Neural progenitor cell (in vitro differentiated cells): ENCODE measurements at regions not wholly inside any gene's neighbourhood (a gene's known extent, or its start where the extent isn't known, plus 50 kb on each side); places are given as distances from the start of the nearest gene placed in this dataset.

Experiments
- DNase-seq: peaks from one replicate; pipeline ENCODE4 v3.0.0-alpha.2; 2016; ENCODE audit warnings: low spot score
- H2AFZ ChIP-seq: fragments of 200-600 bp; sonication (generic); replicated peaks from 2 replicates; pipeline ENCODE4 v1.6.1; 2016; ENCODE audit warnings: antibody characterized with exemption
- H3F3A ChIP-seq: fragments of 200-600 bp; sonication (generic); 2 replicates; pipeline ENCODE4 v1.6.1; 2016; ENCODE audit warnings: antibody characterized with exemption, low read depth
- H3K27ac ChIP-seq: fragments of 200-600 bp; sonication (generic); 2 replicates; pipeline ENCODE4 v1.5.1; 2016; ENCODE audit warnings: mild to moderate bottlenecking
- H3K27me3 ChIP-seq: fragments of 200-600 bp; sonication (generic); 2 replicates; pipeline ENCODE4 v1.6.1; 2016; ENCODE audit warnings: mild to moderate bottlenecking, moderate library complexity
- H3K36me3 ChIP-seq: fragments of 200-600 bp; sonication (generic); 2 replicates; pipeline ENCODE4 v1.5.1; 2016
- H3K4me1 ChIP-seq: fragments of 200-600 bp; sonication (generic); 2 replicates; pipeline ENCODE4 v1.6.1; 2016; ENCODE audit warnings: mixed run types
- H3K4me2 ChIP-seq: fragments of 200-600 bp; sonication (generic); 2 replicates; pipeline ENCODE4 v1.6.1; 2016
- H3K4me3 ChIP-seq: fragments of 200-600 bp; sonication (generic); 2 replicates; pipeline ENCODE4 v1.5.1; 2016
- H3K79me2 ChIP-seq: fragments of 200-600 bp; sonication (generic); 2 replicates; pipeline ENCODE4 v1.6.1; 2016; ENCODE audit warnings: low read depth
- H3K9ac ChIP-seq: fragments of 200-600 bp; sonication (generic); 2 replicates; pipeline ENCODE4 v1.6.1; 2016
- H3K9me3 ChIP-seq: fragments of 200-600 bp; sonication (generic); 2 replicates; pipeline ENCODE4 v1.5.1; 2016; ENCODE audit warnings: low read depth
- H4K20me1 ChIP-seq: fragments of 200-600 bp; sonication (generic); 2 replicates; pipeline ENCODE4 v1.6.1; 2016; ENCODE audit warnings: low read depth
- H3K27ac Mint-ChIP-seq: 3 replicates; pipeline ENCODE4 v1.8.0; 2021; ENCODE audit warnings: mixed read lengths
- H3K27me3 Mint-ChIP-seq: 2 replicates; pipeline ENCODE4 v1.8.0; 2022; ENCODE audit warnings: low read depth, mild to moderate bottlenecking, inconsistent platforms, moderate library complexity, mixed read lengths; ENCODE audit not compliant: insufficient read depth
- H3K36me3 Mint-ChIP-seq: 3 replicates; pipeline ENCODE4 v1.8.0; 2021; ENCODE audit warnings: mixed read lengths
- H3K4me1 Mint-ChIP-seq: 3 replicates; pipeline ENCODE4 v1.8.0; 2021; ENCODE audit warnings: mixed read lengths
- H3K4me3 Mint-ChIP-seq: 3 replicates; pipeline ENCODE4 v1.8.0; 2021; ENCODE audit warnings: mild to moderate bottlenecking, moderate library complexity, mixed read lengths
- H3K9me3 Mint-ChIP-seq: 3 replicates; pipeline ENCODE4 v1.8.0; 2020; ENCODE audit warnings: mixed read lengths
- CTCF ChIP-seq: fragments of 200-600 bp; sonication (generic); IDR thresholded peaks from 2 replicates; pipeline ENCODE4 v1.5.1; 2017; ENCODE audit warnings: antibody characterized with exemption, mild to moderate bottlenecking
- EZH2 ChIP-seq: fragments of 200-600 bp; sonication (generic); IDR thresholded peaks from 2 replicates; pipeline ENCODE4 v1.6.1; 2017; ENCODE audit warnings: antibody characterized with exemption, mild to moderate bottlenecking, moderate library complexity
- EZH2phosphoT487 ChIP-seq: fragments of 200-600 bp; sonication (generic); IDR thresholded peaks from 2 replicates; pipeline ENCODE4 v1.6.1; 2017; ENCODE audit warnings: antibody characterized with exemption

- Histone ChIP-seq H3K79me2 (no peaks in the 10 kb centered on the region), H4K20me1 (no peaks in the 10 kb centered on the region), H3K4me3 (no peak overlapping the region), H3K4me1 (no peaks in the 10 kb centered on the region), H3K36me3 (no peaks in the 10 kb centered on the region), H2AFZ (no peak overlapping the region), H3K9ac (no peak overlapping the region), H3K4me2 (no peak overlapping the region), H3K9me3 (no peaks in the 10 kb centered on the region), H3F3A (no peaks in the 10 kb centered on the region), H3K27me3 (no peaks in the 10 kb centered on the region), H3K27ac (no peak overlapping the region)
- TF ChIP-seq EZH2phosphoT487 (no peak), EZH2 (no peak), CTCF (no peak)
- Mint-ChIP-seq H3K36me3 (no peaks in the 10 kb centered on the region), H3K27ac (peak overlapping the region; percentile 84), H3K4me1 (peaks cover 25% of the 10 kb centered on the region), H3K9me3 (no peaks in the 10 kb centered on the region), H3K27me3 (no peaks in the 10 kb centered on the region), H3K4me3 (no peak overlapping the region)
- no peak for DNase-seq
Measured at GRCh38 chr11:19441752-19442553, 201.2 kb upstream of the E2F8 start.

GRCh38 chr11:19441288-19441687 is 200.5 kb upstream of the E2F8 start:
- Histone ChIP-seq H4K20me1 (no peaks in the 10 kb centered on the region), H3K27ac (no peak overlapping the region), H3K4me2 (no peak overlapping the region), H3K9me3 (no peaks in the 10 kb centered on the region), H3K36me3 (no peaks in the 10 kb centered on the region), H3F3A (no peaks in the 10 kb centered on the region), H3K4me3 (no peak overlapping the region), H3K79me2 (no peaks in the 10 kb centered on the region), H3K4me1 (no peaks in the 10 kb centered on the region), H2AFZ (no peak overlapping the region), H3K9ac (no peak overlapping the region), H3K27me3 (no peaks in the 10 kb centered on the region)
- Mint-ChIP-seq H3K9me3 (peaks cover 2% of the 10 kb centered on the region), H3K4me3 (no peak overlapping the region), H3K27me3 (no peaks in the 10 kb centered on the region), H3K4me1 (peaks cover 18% of the 10 kb centered on the region), H3K27ac (peak overlapping the region; percentile 2), H3K36me3 (no peaks in the 10 kb centered on the region)
- no peak for TF ChIP-seq CTCF
- no peak for TF ChIP-seq EZH2phosphoT487
- TF ChIP-seq EZH2 = no peak
- DNase-seq = no peak

- Mint-ChIP-seq H3K4me3 (no peak overlapping the region), H3K27ac (no peak overlapping the region)
Measured at GRCh38 chr11:19437760-19438159, 197.0 kb upstream of the E2F8 start.

More at GRCh38 chr11:19437760-19438159, 197.0 kb upstream of the E2F8 start:
- H3K36me3 ChIP-seq = no peaks in the 10 kb centered on the region
- H2AFZ ChIP-seq = no peak overlapping the region
- no peak overlapping the region for H3K4me2 ChIP-seq
- no peaks in the 10 kb centered on the region for H3F3A ChIP-seq
- H3K27me3 ChIP-seq = no peaks in the 10 kb centered on the region
- no peaks in the 10 kb centered on the region for H3K9me3 ChIP-seq
- Mint-ChIP-seq H3K9me3 (peaks cover 8% of the 10 kb centered on the region), H3K36me3 (peaks cover 3% of the 10 kb centered on the region), H3K27me3 (peaks cover 2% of the 10 kb centered on the region), H3K4me1 (peaks cover 26% of the 10 kb centered on the region)
- no peak for TF ChIP-seq EZH2phosphoT487
- no peak for TF ChIP-seq EZH2
- TF ChIP-seq CTCF = no peak
- H3K79me2 ChIP-seq = no peaks in the 10 kb centered on the region
- H3K27ac ChIP-seq = no peak overlapping the region
- no peak for DNase-seq
- H4K20me1 ChIP-seq = no peaks in the 10 kb centered on the region
- H3K9ac ChIP-seq = no peak overlapping the region
- H3K4me3 ChIP-seq = no peak overlapping the region
- peaks cover 15% of the 10 kb centered on the region for H3K4me1 ChIP-seq
